ENCODE measurements at regions not wholly inside any gene's neighbourhood (a gene's known extent, or its start where the extent isn't known, plus 50 kb on each side); places are given as distances from the start of the nearest gene placed in this dataset.

DNA sequence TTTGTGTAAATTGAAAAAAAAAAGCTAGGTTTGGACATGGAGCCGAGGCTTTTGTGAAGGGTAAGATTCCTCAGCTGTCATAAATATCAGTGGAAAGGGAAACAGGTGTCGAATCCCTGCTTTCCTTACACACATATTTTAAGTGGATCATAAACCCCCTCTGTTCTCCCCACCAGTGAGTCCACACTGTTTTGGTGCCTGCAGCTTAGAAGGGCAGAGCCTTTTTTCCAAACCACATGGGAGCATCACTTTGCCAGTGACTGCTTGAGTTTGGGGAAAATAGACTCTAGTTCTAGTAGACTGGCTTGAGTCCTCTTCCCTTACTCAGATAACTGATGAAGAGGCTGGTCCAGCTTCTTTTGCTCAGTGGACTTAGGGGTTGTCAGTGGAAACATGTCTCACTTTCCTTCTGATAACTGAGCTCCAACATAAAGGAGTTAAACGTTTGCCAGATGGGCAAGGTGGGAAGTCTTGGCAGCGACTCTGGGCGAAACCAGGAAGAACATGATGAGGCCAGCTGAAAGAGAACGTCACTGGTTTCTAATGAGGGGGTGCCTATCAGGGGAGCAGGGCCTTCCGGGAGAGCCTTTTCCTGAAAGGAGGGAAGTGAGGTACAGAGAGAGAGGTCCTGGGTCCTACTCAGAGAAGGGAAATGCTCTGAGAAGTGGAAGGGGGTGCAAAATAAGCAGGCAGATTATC lies 168.1 kb upstream of the PARP11 start:
- Histone ChIP-seq H2BK12ac (ENCODE audit: low read length) (no peak overlapping the region), H3K79me1 (ENCODE audit: low read depth, low read length) (no peaks in the 10 kb centered on the region), H3K4me3 (ENCODE audit: low read length in 2 of 2) (no peak overlapping the region), H3K27ac (replicated peaks; ENCODE audit: low read length) (no peak overlapping the region), H3K23ac (ENCODE audit: low read depth, low read length, poor library complexity) (no peak overlapping the region), H3K27me3 (ENCODE audit: control insufficient read depth in 3 of 3, insufficient read depth in 3 of 3, low read depth in 1 of 3, low read length in 3 of 3) (no peaks in the 10 kb centered on the region), H2BK5ac (ENCODE audit: low read length) (no peak overlapping the region), H4K8ac (ENCODE audit: low read depth, low read length) (no peak overlapping the region), H3K4ac (ENCODE audit: low read length) (no peak overlapping the region), H3K9me3 (replicated peaks in 1 of 2; ENCODE audit: control insufficient read depth in 2 of 2, insufficient read depth in 1 of 2, low read depth in 1 of 2, low read length in 2 of 2) (peaks cover 4 to 15% of the 10 kb centered on the region in 2 donors), H3K4me1 (ENCODE audit: control insufficient read depth in 2 of 2, insufficient read depth in 1 of 2, low read depth in 1 of 2, low read length in 2 of 2) (peaks cover 6 to 14% of the 10 kb centered on the region in 2 donors), H2AK5ac (ENCODE audit: low read depth, low read length) (no peak overlapping the region), H2BK15ac (ENCODE audit: low read length) (no peak overlapping the region), H3K18ac (ENCODE audit: low read length) (no peak overlapping the region), H2AFZ (ENCODE audit: low read length) (no peak overlapping the region), H3K9ac (ENCODE audit: low read depth, low read length, poor library complexity) (no peak overlapping the region), H2BK120ac (ENCODE audit: low read depth, low read length) (no peak overlapping the region), H4K91ac (ENCODE audit: low read depth, low read length, poor library complexity) (no peak overlapping the region), H3K14ac (ENCODE audit: low read length) (no peak overlapping the region), H3K4me2 (ENCODE audit: insufficient read depth, low read length, poor library complexity, severe bottlenecking) (no peak overlapping the region), H3K36me3 (replicated peaks in 1 of 2; ENCODE audit: control insufficient read depth in 2 of 2, insufficient read depth in 2 of 2, low read length in 2 of 2) (no peaks in the 10 kb centered on the region)
- no peak for DNase-seq (ENCODE audit: low spot score)
- no CpG with 5 or more reads among the region's 7 CpGs for WGBS, 2 donors (ENCODE audit: extremely low coverage in 2 of 2, insufficient read length in 2 of 2, insufficient replicate concordance in 1 of 2)

DNA sequence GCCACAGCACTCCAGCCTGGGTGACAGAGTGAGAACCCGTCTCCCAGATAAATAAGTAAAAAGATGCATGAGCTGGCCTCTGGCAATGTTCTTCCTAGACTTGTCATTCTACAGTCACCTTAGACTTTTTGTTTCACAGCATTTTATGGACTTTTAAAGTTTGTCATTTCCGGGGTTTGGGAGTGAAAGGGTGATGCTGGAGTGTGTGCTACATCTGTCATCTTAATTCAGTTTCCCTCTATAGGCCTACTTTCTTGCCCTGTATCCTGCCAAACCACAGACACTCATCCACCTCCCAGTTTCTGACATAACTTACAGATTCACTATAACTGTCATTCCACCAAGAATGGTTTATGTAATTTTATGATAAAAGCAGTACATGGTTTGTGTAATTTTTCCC lies 166.7 kb upstream of the PARP11 start:
- Histone ChIP-seq H2AK5ac (ENCODE audit: low read depth, low read length) (no peak overlapping the region), H3K18ac (ENCODE audit: low read length) (no peak overlapping the region), H2BK5ac (ENCODE audit: low read length) (no peak overlapping the region), H3K14ac (ENCODE audit: low read length) (no peak overlapping the region), H3K9ac (ENCODE audit: low read depth, low read length, poor library complexity) (no peak overlapping the region), H3K23ac (ENCODE audit: low read depth, low read length, poor library complexity) (no peak overlapping the region), H3K4me3 (ENCODE audit: low read length in 2 of 2) (no peak overlapping the region), H3K36me3 (replicated peaks in 1 of 2; ENCODE audit: control insufficient read depth in 2 of 2, insufficient read depth in 2 of 2, low read length in 2 of 2) (no peaks in the 10 kb centered on the region), H3K27ac (replicated peaks; ENCODE audit: low read length) (no peak overlapping the region), H2BK15ac (ENCODE audit: low read length) (no peak overlapping the region), H3K27me3 (ENCODE audit: control insufficient read depth in 3 of 3, insufficient read depth in 3 of 3, low read depth in 1 of 3, low read length in 3 of 3) (no peaks in the 10 kb centered on the region), H3K4me1 (ENCODE audit: control insufficient read depth in 2 of 2, insufficient read depth in 1 of 2, low read depth in 1 of 2, low read length in 2 of 2) (peaks cover 3 to 6% of the 10 kb centered on the region in 2 donors), H3K4ac (ENCODE audit: low read length) (no peak overlapping the region), H2BK120ac (ENCODE audit: low read depth, low read length) (no peak overlapping the region), H3K4me2 (ENCODE audit: insufficient read depth, low read length, poor library complexity, severe bottlenecking) (no peak overlapping the region), H4K91ac (ENCODE audit: low read depth, low read length, poor library complexity) (no peak overlapping the region), H4K8ac (ENCODE audit: low read depth, low read length) (no peak overlapping the region), H2AFZ (ENCODE audit: low read length) (no peak overlapping the region), H3K79me1 (ENCODE audit: low read depth, low read length) (no peaks in the 10 kb centered on the region), H3K9me3 (replicated peaks in 1 of 2; ENCODE audit: control insufficient read depth in 2 of 2, insufficient read depth in 1 of 2, low read depth in 1 of 2, low read length in 2 of 2) (peaks cover 4 to 15% of the 10 kb centered on the region in 2 donors), H2BK12ac (ENCODE audit: low read length) (no peak overlapping the region)
- no peak for DNase-seq (ENCODE audit: low spot score)
- no CpG with 5 or more reads among the region's 2 CpGs for WGBS, 2 donors (ENCODE audit: extremely low coverage in 2 of 2, insufficient read length in 2 of 2, insufficient replicate concordance in 1 of 2)

DNA sequence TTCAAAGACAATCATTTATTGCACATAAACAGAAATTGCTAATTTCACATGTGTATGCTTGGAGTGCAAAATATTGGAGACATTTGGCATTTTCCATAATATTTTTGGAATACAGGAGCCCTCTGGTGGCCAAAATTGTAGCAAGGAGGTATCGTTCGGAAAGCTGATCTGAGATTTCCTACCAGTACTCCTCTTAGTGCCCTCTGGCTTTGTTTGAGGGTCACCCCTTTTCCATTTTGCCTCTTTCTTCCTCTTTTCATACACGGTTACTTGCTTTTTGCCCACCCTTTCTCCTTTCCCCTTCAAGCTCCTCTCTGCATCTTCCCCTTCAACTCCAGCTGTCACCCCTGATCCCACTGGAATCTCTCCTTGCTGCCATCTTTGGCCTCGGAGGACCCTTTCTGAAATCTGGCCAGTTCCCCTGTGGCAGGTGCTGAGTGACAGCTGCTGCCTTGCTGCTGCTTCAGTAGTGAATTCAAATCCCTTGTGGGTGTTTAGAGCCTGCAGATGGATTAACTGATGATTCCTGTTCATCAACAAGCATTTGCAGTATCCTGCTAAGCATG lies 164.6 kb upstream of the PARP11 start:
- H3K4me3 ChIP-seq (ENCODE audit: low read length in 2 of 2) = no peak overlapping the region
- H3K27me3 ChIP-seq (ENCODE audit: control insufficient read depth in 3 of 3, insufficient read depth in 3 of 3, low read depth in 1 of 3, low read length in 3 of 3) = no peaks in the 10 kb centered on the region
- no peak overlapping the region for H2AK5ac ChIP-seq (ENCODE audit: low read depth, low read length)
- H3K79me1 ChIP-seq (ENCODE audit: low read depth, low read length) = no peaks in the 10 kb centered on the region
- no CpG with 5 or more reads among the region's 4 CpGs for WGBS, 2 donors (ENCODE audit: extremely low coverage in 2 of 2, insufficient read length in 2 of 2, insufficient replicate concordance in 1 of 2)
- no peak overlapping the region for H3K4me2 ChIP-seq (ENCODE audit: insufficient read depth, low read length, poor library complexity, severe bottlenecking)
- peak overlapping the region; percentile 32 for H3K18ac ChIP-seq (ENCODE audit: low read length)
- no peak overlapping the region for H3K23ac ChIP-seq (ENCODE audit: low read depth, low read length, poor library complexity)
- no peak overlapping the region for H2BK5ac ChIP-seq (ENCODE audit: low read length)
- no peak overlapping the region for H3K9ac ChIP-seq (ENCODE audit: low read depth, low read length, poor library complexity)
- no peak for DNase-seq (ENCODE audit: low spot score)
- H2BK120ac ChIP-seq (ENCODE audit: low read depth, low read length) = no peak overlapping the region
- H2BK15ac ChIP-seq (ENCODE audit: low read length) = no peak overlapping the region
- H3K27ac ChIP-seq (replicated peaks; ENCODE audit: low read length) = no peak overlapping the region
- H2AFZ ChIP-seq (ENCODE audit: low read length) = peak overlapping the region; percentile 65
- H4K91ac ChIP-seq (ENCODE audit: low read depth, low read length, poor library complexity) = no peak overlapping the region
- peaks cover 3% of the 10 kb centered on the region in 2 donors for H3K4me1 ChIP-seq (ENCODE audit: control insufficient read depth in 2 of 2, insufficient read depth in 1 of 2, low read depth in 1 of 2, low read length in 2 of 2)
- H3K9me3 ChIP-seq (replicated peaks in 1 of 2; ENCODE audit: control insufficient read depth in 2 of 2, insufficient read depth in 1 of 2, low read depth in 1 of 2, low read length in 2 of 2) = no peaks in the 10 kb centered on the region
- H2BK12ac ChIP-seq (ENCODE audit: low read length) = no peak overlapping the region
- H3K4ac ChIP-seq (ENCODE audit: low read length) = no peak overlapping the region
- no peaks in the 10 kb centered on the region for H3K36me3 ChIP-seq (replicated peaks in 1 of 2; ENCODE audit: control insufficient read depth in 2 of 2, insufficient read depth in 2 of 2, low read length in 2 of 2)
- H4K8ac ChIP-seq (ENCODE audit: low read depth, low read length) = no peak overlapping the region
- H3K14ac ChIP-seq (ENCODE audit: low read length) = no peak overlapping the region

DNA sequence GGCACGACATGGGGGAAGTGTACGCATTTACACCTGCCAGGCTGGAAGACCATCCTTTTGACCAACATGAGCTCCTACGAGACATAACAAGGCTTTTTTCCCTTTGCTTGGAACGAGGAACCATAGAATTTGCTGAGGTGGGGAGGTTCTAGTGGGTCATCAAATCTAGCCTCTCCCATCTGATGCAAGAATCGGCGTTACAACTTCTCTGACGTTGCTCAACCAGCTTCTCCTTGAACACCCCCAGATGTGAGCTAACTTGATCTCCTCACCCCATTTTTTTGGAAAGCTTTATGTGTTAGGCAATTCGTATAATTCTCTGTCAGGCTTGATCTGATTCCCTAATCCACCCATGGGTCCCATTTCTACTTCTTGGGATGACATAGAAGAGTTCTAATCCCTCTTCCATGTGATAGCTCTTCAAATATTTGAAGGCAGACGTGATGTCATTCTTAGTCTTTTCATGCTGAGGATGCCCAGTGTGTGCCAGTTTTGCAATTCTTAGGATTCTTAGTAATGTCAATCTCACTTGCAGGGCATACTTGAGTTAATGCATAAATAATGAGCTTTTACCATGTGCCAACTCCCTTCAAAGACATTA lies 163.6 kb upstream of the PARP11 start:
- Histone ChIP-seq H3K18ac (ENCODE audit: low read length) (no peak overlapping the region), H3K27ac (replicated peaks; ENCODE audit: low read length) (no peak overlapping the region), H2AFZ (ENCODE audit: low read length) (no peak overlapping the region), H3K79me1 (ENCODE audit: low read depth, low read length) (no peaks in the 10 kb centered on the region), H3K27me3 (ENCODE audit: control insufficient read depth in 3 of 3, insufficient read depth in 3 of 3, low read depth in 1 of 3, low read length in 3 of 3) (no peaks in the 10 kb centered on the region), H3K36me3 (replicated peaks in 1 of 2; ENCODE audit: control insufficient read depth in 2 of 2, insufficient read depth in 2 of 2, low read length in 2 of 2) (no peaks in the 10 kb centered on the region), H3K23ac (ENCODE audit: low read depth, low read length, poor library complexity) (no peak overlapping the region), H3K4ac (ENCODE audit: low read length) (no peak overlapping the region), H2BK12ac (ENCODE audit: low read length) (no peak overlapping the region), H4K91ac (ENCODE audit: low read depth, low read length, poor library complexity) (no peak overlapping the region), H3K9me3 (replicated peaks in 1 of 2; ENCODE audit: control insufficient read depth in 2 of 2, insufficient read depth in 1 of 2, low read depth in 1 of 2, low read length in 2 of 2) (no peaks in the 10 kb centered on the region), H2BK15ac (ENCODE audit: low read length) (no peak overlapping the region), H3K9ac (ENCODE audit: low read depth, low read length, poor library complexity) (no peak overlapping the region), H3K14ac (ENCODE audit: low read length) (no peak overlapping the region), H2AK5ac (ENCODE audit: low read depth, low read length) (no peak overlapping the region), H2BK120ac (ENCODE audit: low read depth, low read length) (no peak overlapping the region), H4K8ac (ENCODE audit: low read depth, low read length) (no peak overlapping the region), H3K4me3 (ENCODE audit: low read length in 2 of 2) (no peak overlapping the region), H3K4me2 (ENCODE audit: insufficient read depth, low read length, poor library complexity, severe bottlenecking) (no peak overlapping the region), H2BK5ac (ENCODE audit: low read length) (no peak overlapping the region), H3K4me1 (ENCODE audit: control insufficient read depth in 2 of 2, insufficient read depth in 1 of 2, low read depth in 1 of 2, low read length in 2 of 2) (peaks cover 5 to 9% of the 10 kb centered on the region in 2 donors)
- no CpG with 5 or more reads among the region's 9 CpGs for WGBS, 2 donors (ENCODE audit: extremely low coverage in 2 of 2, insufficient read length in 2 of 2, insufficient replicate concordance in 1 of 2)
- no peak for DNase-seq (ENCODE audit: low spot score)
